GM19372 (cell line): ENCODE measurements at regions not wholly inside any gene's neighbourhood (a gene's known extent, or its start where the extent isn't known, plus 50 kb on each side); places are given as distances from the start of the nearest gene placed in this dataset.

Source experiments
- ATAC-seq: cut with Tn5 transposase; IDR thresholded peaks from one replicate; pipeline ENCODE4 v1.9.1; 2021; ENCODE audit warnings: mild to moderate bottlenecking, low read depth, moderate library complexity; ENCODE audit not compliant: unreplicated experiment

DNA sequence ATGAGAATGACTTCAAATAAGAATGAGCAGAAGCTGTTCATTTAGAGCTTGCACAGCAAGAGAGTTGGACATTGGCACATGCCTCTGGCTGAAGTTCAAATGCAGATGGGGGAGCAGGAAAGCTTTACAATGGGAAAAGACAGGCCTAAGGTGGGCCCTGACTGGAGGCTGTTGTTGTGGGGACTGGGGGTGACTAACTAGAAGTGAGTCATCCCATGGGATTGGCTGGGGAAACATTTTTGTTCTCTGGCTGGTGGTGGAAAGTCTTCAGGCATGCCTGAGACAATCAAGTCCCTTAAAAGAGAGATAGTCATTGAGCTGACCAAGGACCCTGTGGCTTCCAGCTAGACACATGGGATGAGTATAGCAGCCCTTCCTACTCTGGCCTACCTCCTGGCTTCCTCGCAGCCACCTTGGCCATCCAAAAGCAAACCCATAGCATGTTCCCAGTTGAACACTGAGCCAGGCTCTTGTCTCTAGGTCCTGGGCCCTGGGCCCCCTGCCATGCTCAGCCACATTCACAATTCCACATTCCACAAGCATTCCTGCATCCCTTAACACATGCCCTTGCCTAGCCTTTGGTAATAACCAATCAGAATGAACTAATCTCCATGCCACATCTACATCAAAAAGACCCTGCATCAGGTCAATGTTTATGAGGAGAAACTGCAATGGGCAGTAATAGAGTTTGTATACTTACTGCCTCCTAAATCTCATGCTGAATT lies 873.4 kb downstream of the NLGN4Y start:
- no peak for ATAC-seq

DNA sequence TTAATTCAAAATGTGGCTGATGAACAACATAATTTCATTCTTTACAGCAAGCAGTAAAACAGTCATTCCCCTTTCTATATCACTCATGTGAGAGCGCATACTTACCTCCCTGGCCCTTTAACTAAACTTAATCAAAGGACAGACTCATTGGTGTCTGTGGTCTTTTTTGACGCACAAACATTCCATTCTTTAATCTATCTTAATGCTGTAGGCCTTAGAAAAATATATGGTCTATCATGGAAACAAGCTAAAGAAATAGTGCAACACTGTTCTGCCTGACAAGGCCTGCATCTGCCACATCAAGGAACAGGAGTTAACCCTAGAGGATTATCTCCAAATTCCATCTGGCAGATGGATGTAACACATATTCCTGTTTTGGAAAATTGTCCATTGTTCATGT lies 878.1 kb downstream of the NLGN4Y start:
- no peak for ATAC-seq

DNA sequence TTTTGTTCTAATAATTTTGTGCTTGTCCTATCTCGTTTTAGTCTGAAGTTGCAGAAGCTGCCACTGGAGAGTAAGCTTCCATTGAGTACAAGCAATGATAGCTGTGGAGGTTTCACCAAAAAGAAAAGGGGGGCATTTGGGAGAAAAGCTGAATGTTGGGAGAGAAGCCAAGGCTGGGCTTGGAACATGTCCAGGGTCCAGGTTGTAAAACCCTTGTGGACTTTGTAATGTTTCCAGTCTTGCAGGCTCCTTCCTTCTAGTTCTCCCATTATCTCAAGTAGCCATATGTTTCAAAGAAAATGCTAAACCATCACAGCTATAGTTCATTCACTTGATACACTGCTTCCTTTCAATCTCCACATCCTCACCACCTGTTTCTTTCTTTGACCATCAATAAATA lies 880.2 kb downstream of the NLGN4Y start:
- ATAC-seq, result no peak

DNA sequence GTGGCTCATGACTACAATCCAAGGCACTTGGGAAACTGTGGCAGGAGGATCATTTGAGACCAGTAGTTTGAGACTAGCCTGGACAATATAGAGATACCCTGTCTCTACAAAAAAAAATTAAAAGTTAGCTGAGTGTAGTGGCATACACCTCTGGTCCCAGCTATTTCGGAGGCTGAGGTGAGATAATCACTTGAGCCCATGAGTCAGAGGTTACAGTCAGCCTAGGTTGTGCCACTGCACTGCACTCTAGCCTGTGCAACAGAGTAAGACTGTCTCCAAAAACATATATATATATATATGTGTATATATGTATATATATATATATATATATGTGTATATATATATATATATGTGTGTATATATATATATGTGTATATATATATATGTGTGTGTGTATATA lies 890.8 kb downstream of the NLGN4Y start:
- ATAC-seq, result no peak

DNA sequence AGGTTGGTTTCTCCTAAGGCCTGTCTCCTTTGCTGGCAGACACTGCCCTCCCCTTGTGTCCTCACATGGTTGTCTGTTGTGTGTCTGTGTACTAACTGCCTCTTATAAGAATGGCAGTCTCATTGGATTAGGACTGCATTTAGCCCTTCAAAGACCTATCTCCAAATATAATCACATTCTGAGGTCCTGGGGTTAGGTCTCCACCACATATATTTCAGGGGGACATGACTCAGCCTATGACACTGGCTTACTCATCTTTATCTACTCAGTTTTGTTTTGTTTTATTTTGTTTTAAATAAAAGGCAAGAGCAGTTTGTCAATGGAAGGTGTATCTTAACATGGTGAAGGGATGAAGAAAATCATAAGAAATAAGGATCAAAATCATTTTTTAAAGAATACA lies 894.3 kb downstream of the NLGN4Y start:
- ATAC-seq, result no peak

DNA sequence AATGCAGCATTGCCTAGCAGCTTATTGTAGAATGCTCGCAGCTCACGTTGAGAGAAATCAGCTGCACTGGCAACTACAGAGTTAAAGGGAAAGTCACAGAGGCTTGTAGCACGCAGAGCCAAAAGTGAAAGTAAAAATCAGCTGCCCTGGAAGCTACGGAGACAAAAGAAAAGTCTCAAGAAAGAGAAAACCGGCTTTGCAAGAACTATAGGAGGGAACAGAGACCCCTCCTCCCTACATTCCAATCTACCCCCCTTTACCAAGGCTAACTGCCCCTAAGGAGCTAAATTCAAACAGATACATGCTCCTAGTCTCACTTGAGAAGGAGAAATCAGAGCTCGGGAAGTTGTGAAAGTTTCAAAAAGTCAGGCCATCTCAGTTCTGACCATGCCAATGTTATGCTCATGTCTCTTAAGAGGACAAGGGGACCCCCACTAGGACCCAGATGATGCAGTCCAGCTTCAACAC lies 900.4 kb downstream of the NLGN4Y start:
- peak; percentile 77 for ATAC-seq

DNA sequence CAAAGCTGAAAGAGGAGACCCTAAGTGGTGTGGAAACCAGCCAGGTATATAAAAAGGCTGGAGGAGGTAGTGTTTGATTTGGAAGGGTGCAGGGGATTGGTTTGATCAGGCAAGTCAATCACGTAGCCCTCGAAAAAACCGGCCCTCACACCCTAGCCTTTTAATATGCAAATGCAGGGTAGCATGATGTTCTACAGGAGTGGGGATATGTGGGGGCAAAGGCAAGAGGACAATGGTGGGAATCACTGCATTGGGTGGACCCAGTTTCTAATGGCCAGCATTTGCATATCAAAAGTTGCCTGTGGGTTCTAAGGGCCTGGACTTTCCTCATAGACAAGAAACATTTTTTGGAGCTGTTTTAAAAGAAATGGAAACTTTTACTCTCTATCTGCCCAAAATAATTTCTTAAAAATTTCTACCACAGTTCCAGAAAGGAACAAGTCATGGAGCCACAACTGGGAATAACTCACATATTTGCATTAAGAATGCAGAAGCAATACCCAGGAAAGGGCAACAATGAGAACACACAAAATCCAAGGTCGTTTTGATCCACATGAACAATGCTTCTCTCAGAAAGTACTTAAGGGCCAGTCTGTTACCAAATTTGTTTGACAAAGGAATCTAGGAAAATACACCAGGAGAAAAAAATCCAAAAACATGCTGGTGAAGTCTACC lies 915.8 kb downstream of the NLGN4Y start:
- ATAC-seq, result no peak

DNA sequence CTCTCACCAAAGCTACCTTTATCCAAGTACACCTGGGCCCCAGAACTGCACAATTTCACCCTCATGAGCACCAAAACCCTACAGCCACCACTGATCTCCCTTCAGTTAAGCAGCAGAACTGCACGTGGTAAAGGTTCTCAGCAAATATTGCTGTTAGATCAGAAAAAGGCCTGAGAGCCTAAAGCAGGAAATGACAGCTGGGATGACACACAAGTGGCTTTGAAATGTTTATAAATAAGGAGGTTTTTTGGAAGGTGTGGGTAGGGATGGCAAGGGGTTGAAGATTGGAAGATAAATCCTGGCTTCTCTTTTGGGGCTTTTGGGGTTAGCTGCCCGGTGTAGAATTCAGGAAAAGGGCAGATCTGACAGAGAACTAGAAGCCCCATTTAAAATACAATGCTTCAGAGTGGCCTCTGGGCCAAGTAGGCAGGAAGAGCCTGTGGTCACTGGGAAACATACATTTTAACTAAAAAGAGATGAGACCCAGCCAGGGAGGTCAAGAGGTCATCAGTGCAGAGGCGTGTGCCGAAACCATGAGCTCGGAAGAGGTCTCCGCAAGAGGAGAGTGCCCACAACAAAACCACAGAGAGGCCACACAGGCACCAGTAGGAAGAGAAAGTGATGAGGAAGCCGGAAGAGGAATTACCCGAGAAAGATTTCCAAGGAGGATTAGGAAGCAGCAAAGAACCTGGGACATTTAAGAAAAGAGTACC lies 916.5 kb downstream of the NLGN4Y start:
- no peak for ATAC-seq

DNA sequence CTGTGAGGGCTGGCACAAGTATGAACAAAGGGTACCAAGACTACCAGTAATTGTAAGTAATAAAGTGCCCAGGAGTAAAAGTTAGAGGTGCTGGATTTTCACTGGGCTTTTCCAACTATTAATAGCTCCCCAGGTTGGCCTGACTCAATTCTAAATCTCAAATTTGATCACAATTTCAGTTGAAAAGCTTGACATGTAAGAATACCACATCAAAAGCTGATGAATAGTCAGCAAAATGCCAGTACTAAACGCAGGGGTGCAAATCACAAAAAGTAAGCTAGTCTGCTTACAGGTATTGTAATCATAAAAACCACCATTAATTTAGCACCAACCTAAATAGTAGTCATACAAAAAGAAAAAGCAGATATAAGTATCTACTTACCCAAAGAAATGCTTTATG lies 917.5 kb downstream of the NLGN4Y start:
- ATAC-seq, result no peak

DNA sequence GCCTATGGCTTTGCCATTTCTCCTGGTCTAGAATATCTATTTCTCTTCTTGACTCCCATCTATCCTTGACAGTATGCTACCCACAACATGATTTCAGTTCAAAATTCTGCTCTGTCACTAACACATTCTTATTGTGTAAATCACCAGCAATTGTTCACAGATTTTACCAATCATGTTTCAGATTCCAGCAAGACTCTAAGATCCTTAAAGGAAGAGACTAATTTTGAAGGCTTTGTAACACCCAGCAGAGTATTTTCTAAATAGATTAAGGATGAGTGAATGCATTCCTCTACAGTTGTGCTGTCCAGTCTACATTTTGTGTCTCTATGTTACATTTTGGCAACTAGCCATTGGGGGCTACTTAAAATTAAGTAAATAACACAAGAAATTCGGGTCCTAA lies 921.5 kb downstream of the NLGN4Y start:
- no peak for ATAC-seq

DNA sequence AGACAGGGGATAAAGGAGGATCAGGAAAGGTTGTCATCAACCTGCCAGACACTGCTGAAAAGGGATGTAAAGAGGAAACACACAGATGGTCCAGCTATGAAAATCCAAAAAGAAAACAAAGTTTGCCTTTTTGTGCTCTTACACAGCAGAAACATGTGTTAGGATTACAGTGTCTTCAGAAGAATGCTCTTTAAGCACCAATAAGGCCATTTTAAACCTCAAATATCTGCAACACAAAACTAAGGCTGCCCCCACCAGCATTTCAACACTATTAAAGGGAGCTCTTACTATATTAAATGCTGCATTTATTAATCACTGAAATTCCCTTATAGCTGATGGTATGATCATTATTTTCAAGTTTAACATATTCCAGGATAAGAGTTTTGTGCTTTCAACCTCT lies 922.5 kb downstream of the NLGN4Y start:
- ATAC-seq, result no peak

DNA sequence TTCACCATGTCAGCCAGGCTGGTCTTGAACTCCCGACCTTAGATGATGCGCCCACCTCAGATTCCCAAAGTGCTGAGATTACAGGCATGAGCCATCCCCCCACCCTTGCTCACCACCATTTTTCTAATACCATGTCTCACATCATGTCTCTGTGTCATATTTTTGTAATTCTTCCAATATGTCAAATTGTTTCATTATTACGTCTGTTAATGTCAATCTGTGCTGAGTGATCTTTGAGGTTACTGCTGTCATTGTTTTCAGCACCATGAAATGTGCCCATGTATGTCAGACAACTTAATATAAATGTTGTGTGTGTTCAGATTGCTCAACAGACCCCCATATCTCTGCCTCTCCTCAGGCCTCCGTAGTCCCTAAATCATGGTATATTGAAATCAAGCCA lies 923.6 kb downstream of the NLGN4Y start:
- ATAC-seq, result no peak

DNA sequence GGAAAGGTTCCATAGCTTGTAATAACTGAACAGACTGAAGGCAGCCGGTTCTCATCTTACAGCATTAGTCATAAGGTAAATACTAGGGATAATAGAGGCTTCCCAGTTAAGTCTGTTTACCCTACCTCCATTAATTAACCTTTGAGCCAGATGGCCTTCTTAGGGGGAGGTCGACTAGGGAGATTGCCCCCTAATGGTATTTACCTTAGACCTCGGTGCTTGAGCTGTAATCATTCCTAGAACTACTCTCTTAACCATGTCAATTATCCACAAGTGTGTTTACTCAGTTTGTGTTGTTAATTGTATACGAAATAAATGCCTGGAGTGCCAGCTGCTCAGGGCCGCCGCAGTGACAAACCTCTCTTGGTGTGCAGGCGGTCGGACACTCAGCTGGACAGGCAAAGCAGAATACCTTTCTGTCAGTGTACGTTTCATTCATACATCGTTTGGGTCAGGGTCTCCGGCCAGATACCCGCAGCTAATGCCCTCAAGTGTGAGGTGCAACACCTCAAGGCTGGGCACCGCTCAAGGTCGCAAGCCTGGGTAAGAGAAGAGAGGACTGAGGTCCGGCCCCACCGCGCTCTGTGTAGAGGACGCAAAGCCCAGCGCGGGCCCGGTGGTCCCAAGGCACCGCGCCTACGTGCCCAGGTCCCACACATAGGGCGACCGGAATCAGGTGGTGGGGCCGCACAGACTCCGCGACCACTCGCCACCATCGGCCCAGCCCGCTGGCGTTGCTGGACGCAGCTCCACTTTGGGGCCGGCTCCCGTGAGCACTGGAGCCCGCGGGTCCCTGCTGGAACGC lies 931.0 kb downstream of the NLGN4Y start:
- no peak for ATAC-seq

DNA sequence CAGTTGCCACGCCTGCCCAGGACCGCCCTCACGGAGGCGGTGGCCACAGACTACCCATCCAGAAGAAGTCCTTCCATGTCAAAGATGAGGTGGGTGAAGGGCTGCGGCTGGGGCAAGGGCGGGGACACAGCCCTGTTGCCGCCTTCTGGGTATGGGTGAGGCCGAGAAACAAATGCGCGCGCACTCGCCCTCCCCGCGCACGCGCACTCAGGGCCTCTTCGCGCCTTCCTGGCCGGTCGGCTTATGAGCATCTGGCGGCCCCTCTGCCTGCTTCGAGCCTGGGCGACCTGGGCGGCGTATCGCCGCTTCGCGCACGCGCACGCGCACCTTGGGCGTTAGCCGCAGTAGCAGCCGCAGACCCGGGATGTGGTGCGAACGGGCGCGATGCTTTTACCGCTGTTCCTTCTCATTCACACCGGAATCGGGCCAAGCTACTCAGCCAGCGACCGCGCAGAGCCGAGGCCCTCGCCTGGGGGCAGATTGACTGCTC lies 931.7 kb downstream of the NLGN4Y start:
- peak; percentile 84 for ATAC-seq

DNA sequence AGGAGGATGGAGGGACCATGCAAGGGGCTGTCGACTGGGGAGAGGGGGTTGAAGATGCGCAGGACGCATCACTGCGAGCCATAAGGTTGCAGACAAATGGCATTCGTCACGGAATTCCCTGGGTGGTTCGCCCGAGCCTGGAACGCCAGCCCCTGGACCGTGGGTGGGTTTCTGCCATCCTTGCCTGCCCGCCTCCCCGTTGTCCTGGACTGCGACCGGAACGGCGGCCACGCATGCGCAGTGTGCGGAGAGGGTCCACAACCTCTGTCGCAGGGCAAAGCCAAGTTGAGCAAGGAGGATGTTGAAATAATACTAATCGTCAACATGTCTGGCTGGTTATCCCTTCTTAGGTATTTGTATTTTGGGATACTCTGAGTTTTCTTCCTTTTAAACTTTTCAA lies 932.2 kb downstream of the NLGN4Y start:
- ATAC-seq, result peak; percentile 21

DNA sequence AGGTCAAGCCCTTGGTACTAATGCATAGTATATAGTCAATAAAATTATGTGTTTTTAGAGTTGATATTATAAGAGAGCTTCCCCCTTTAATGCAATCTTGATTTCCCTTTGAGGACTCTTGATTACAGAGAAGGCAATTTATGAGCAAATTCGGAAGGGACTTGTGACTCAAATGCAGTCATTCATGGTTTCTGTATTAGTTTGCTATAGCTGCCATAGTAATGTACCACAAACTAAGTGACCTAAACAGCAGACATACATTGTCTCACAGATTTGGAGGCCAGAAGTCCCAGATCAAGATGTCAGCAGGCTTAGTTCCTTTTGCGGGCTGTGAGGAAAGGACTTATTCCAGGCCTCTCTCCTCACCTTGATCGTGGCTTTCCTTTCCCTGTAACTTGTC lies 933.4 kb downstream of the NLGN4Y start:
- ATAC-seq, result no peak

DNA sequence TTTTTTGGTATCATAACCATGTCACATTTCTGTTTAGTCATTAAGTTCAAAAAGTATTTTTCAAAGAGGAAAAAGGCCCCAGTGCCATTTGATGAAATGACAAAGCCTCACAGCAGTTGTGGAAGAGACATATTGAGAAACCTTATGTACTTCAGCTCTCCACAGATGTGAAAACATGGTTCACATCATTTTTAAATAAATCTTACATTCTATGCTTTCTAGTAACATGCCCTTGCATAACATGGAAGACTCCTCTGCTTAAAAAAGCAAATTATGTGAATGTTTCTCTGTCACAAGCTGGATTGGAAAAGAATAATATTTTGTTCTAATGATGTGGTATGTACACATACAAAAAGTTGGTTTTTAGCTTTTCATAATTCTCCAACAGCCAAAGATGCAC lies 934.1 kb downstream of the NLGN4Y start:
- no peak for ATAC-seq

DNA sequence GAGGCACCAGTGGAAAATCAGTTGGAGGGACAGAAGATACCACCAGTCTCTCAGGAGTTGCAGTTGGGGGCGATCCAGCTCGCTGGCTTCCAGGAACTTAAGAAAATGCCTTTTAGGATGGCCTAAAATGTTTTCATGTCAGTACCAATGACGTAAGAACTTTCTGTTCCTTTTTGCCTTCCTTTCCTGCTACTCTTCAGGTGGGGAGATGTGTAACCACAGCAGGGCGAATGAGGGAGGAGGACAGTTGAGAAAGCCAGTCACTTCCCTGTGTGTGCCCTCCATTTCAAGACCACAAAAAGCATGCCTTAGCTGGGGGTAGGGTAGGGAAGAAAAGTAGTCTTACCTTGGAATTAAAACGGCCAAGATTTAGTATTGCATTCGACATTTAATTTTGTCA lies 941.6 kb downstream of the NLGN4Y start:
- no peak for ATAC-seq

DNA sequence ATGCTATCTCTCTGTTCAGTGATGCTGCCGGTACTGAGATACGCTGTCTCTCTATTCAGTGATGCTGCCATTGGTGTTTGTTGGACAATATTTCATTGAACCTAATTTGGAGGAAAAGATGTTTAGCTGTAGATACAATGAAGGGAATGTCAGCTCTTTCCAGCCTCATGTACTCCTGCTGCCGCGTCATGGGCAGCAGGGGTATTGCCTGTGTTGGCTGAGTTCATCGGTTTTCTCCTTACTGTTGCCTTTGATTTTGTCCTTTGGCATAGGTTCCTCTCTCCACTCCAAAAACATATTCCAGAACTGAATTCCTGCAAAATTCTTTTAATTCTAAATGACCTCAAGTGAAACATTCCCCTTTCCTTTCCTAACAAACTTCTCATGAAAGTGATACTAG lies 942.6 kb downstream of the NLGN4Y start:
- ATAC-seq, result no peak

DNA sequence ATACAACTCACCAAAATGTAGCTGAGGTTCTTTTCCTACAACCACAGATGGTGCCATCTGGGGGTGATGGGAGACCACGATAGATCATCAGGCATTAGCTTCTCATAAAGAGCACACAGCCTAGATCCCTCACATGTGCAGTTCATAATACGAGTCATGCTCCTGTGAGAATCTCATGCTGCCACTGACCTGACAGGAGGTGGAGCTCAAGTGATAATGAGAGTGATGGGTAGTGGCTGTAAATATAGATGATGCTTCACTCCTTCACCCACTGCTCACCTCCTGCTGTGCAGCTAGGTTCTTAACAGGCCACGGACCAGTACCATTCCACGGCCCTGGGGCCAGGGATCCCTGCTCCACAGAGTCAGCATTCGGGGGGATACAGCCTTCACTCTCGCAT lies 943.8 kb downstream of the NLGN4Y start:
- no peak for ATAC-seq

DNA sequence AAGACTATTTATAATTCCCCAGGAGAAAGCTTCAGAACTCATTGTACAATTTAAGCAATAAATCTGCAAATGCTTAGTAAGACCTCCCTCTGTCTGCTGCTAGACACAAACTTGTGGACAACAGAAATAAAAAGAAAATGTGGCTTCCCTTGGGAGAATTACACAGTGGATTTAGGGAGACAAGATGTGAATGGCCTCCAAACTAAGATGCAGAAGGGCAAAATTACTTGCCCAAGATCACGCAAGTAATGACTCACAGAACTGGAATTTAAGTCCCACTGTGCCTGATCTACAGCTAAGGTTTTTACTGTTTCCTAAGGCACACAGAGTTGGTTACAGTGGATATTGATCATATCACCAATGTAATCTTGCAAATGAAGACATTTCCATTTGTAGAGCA lies 947.0 kb downstream of the NLGN4Y start:
- no peak for ATAC-seq
